ENCODE measurements at regions not wholly inside any gene's neighbourhood (a gene's known extent, or its start where the extent isn't known, plus 50 kb on each side); places are given as distances from the start of the nearest gene placed in this dataset.

DNA sequence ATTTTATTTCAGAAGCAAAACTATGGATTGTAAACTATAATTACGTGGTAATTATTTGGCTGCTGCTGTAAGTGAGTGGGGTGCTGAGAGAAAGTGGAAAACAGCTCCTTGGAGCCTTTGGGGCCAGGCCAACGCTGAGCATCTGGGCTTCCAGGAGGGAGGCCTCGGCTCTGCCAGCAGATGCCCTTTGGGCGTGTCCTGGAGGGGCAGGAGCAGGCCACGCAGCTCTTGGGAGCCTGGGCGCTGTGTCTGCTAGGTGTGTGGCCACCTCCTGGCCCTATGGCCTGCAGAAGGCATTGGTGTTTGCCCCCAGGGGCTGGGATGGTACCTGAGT lies 423.3 kb downstream of the GLRX3 start:
- DNase-seq (ENCODE audit: low read depth in 2 of 2): no peak

DNA sequence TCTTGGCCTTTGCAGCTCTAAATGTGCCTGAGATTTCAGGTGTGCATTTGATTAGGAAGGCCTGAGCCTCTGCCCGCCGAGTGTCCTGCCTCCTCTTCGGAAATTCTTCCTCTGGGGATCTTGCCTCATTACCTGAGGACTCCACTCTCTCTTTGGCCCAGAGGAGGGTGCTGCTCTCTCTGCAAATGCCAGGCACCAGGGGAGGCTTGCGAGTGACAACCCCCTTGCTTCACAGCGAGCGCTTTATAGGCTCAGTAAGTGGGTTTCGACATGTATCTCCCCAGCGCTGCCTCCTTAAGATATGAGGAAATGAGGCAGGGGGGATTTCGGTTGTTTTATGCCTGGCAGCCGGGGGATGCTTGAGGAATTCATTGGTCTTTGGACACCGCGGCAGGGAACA lies 423.9 kb downstream of the GLRX3 start:
- DNase-seq (ENCODE audit: low read depth in 2 of 2): no peak

- no peak for DNase-seq (ENCODE audit: low read depth in 2 of 2)
These were observed 424.4 kb downstream of the GLRX3 start for GRCh38 chr10:130560573-130560972.

DNA sequence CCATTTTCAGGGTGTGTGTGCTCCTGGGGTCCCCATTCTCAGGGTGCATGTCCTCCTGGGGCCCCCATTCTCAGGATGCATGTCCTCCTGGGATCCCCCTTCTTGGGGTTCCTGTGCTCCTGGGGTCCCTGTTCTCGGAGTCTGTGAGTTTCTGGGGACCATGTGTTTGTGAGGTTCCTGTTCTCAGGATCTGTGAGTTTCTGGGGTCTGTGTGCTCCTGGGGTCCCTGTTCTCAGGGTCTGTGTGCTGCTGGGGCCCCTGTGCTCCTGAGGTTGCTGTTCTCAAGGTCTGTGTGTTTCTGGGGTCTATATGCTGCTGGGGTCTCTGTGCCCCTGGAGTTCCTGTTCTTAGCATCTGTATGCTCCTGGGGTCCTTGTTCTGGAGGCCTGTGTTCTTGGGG lies 425.5 kb downstream of the GLRX3 start:
- no peak for DNase-seq (ENCODE audit: low read depth in 2 of 2)

GRCh38 chr10:130567011-130567410 lies 430.8 kb downstream of the GLRX3 start:
- no peak for DNase-seq (ENCODE audit: low read depth in 2 of 2)

- no peak for DNase-seq (ENCODE audit: low read depth in 2 of 2)
These were observed 431.2 kb downstream of the GLRX3 start for GRCh38 chr10:130567436-130567835.

- DNase-seq (ENCODE audit: low read depth in 2 of 2): no peak
These were observed 432.1 kb downstream of the GLRX3 start for GRCh38 chr10:130568246-130568645.

- no peak for DNase-seq (ENCODE audit: low read depth in 2 of 2)
These were observed 433.9 kb downstream of the GLRX3 start for GRCh38 chr10:130570074-130570473.

GRCh38 chr10:130571674-130572073 lies 435.5 kb downstream of the GLRX3 start:
- no peak for DNase-seq (ENCODE audit: low read depth in 2 of 2)

DNA sequence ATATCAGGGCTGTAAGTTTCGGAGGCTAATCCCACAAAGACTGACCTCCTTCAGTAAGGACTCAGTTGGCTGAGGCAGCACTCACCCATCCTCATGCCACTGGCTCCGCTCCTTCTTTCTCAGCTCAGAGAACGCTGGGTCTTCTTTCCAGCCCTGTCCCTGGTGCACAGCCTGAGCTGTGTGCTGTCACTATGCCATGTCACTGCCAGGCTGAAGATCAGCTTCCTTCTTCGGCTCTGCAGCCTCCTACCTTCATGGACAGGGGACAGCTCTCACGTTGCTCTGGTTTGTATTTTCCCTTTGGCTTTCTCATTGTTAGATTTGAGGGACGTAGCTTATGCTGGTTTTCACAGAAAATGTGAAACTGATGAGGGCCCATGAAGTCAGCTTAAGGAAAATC lies 437.3 kb downstream of the GLRX3 start:
- no peak for DNase-seq (ENCODE audit: low read depth in 2 of 2)

- no peak for DNase-seq (ENCODE audit: low read depth in 2 of 2)
These were observed 439.6 kb downstream of the GLRX3 start for GRCh38 chr10:130575756-130576285.

DNA sequence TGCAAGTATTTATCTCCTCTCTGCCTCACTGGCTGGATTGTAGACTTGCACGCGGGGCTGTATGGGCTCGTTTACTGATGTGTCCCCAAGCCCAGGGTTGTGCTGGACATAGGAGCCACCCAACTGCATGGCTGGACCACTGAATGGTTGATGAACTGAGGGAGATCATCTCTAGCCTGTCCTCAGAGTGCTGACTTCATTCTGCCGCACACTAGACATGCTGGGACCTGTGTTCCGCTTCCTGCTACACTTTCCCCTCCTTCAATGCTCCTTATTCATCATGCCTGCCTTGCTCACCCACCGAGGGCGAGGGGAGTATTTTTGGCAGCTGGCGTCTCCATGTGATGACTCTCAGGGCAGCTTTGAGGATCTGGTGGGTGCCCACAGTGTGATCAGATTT lies 440.2 kb downstream of the GLRX3 start:
- no peak for DNase-seq (ENCODE audit: low read depth in 2 of 2)

DNA sequence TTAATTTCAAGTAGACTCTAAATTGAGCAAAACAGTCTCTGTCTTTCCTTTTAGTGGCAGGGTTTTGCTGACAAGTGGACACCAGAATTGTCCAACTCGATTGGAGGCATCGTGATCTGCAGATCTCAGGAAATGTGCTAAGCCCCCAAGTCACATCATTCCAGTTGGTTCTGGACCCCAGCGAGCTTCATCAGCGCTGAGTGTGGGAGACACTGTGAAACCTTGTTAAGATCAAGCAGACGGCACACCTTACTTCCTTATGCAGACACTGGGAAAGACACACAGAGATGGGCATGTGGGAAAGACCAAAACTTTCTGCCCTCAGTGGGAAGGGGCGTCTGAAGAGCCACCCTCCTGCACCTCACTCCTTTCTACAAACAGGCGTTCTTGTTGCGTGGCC lies 440.8 kb downstream of the GLRX3 start:
- DNase-seq (ENCODE audit: low read depth in 2 of 2): no peak

DNA sequence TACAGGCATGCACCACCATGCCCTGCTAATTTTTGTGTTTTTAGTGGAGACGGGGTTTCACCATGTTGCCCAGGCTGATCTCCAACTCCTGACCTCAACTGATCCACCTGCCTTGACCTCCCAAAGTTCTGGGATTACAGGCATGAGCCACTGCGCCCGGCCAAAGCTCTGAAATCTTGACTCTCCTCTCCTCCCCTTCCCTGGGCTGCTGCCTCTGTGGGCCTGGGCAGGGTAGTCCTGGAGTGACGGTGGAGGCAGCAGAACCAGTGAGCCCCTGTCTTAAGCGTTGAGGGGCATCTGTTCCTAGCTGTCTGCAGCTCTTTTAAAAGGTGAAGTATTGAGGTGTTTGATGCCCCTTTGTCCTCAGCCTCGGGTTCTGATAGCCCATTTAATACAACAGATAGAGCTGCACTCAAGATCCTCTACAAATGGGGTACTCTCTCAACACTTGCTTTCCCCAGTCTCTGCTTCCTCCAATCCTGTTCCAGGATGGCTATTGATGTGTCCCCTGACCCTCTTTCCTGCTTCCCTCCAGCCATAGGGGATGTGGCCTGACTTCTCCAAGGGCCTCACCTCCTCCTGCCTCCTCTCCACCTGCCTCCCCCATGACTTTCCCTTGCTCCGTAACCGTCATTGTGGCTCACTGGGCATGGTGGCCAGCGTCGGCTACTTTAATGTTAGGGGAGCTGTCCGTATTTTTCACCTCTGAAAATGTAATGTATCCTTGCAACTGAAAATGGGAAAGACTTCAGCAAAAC lies 442.5 kb downstream of the GLRX3 start:
- DNase-seq (ENCODE audit: low read depth in 2 of 2): no peak

DNA sequence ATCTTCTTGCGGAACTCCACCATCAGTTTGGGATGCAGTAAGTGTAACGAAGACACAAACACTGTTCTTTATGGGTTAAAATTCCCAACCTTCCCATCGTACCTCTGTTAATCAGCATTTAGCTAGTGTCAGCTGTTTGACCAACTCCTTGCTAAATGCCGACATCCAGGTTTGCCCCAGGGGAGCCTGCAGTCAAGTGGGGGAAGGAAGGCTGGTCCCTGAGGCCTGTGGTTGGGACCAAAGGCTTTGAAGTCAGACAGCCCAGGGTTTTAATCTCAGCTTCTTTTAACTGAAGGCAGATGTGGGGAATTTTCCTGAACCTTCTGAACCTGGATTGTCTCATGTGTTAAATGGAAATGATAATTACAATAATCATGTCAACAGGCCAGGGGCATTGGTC lies 443.7 kb downstream of the GLRX3 start:
- DNase-seq (ENCODE audit: low read depth in 2 of 2): no peak

DNA sequence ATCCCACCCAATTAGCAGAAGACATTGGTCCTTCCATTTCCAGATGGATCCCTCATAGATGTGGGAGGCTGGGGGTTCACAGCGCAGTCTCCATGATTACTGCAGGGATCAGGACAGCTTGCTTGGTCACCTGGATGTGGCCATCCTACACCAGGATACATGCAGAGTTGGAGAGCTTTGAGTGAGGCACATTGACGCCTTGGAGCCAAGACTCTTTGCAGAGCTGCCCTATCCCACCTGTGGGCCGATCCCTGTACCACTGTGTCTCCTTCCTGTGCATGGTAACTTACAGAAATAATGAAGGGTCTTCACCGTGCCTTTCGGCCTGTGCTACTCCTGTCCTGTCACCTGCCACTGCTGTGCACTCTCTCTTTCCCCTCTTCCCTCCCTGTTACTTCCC lies 444.8 kb downstream of the GLRX3 start:
- DNase-seq (ENCODE audit: low read depth in 2 of 2): no peak

GRCh38 chr10:130587718-130588117 lies 451.5 kb downstream of the GLRX3 start:
- no peak for DNase-seq (ENCODE audit: low read depth in 2 of 2)

- no peak for DNase-seq (ENCODE audit: low read depth in 2 of 2)
These were observed 469.8 kb downstream of the GLRX3 start for GRCh38 chr10:130606001-130606405.

DNA sequence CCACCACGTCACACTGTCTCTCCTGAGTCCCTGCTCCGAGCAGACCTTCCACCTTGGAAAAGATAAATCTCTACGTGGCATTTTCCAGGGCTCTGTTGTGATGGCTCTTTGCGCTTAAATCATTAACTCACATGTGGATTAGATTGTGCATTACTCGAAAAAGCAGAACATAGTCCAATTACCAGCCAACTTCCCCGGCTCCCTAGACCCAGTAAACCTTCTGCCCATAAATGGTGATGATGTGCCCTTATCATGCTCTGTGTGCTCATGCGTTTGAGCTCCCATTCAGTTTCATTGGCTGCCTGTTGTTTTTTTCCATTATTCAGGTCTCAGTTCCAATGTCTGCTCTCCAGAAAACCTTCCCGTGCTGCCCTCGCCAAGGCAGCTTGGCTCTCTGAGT lies 471.2 kb downstream of the GLRX3 start:
- no peak for DNase-seq (ENCODE audit: low read depth in 2 of 2)

- DNase-seq (ENCODE audit: low read depth in 2 of 2): no peak
These were observed 475.0 kb downstream of the GLRX3 start for GRCh38 chr10:130611239-130611638.

- DNase-seq (ENCODE audit: low read depth in 2 of 2): no peak
These were observed 479.3 kb downstream of the GLRX3 start for GRCh38 chr10:130615457-130615856.

- no peak for DNase-seq (ENCODE audit: low read depth in 2 of 2)
These were observed 481.8 kb downstream of the GLRX3 start for GRCh38 chr10:130617985-130618384.

DNA sequence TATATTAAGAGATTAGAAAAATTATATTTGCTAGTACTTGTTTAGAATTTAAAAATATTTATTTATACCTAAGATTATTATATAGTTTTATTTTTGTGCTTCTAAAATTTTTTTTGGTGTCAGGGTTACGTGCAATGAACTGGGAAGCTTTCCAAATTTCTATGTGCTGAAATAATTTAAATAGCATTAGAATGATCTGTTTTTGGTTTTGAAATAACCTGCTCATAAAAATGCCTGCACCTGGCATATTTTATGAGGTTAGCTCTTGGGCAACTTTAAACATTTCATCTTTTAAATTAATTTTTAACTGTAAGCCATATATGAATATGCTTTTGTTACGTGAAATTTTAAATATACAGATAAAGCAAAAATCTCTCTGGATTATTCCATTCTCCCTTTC lies 482.5 kb downstream of the GLRX3 start:
- DNase-seq (ENCODE audit: low read depth in 2 of 2): no peak

- no peak for DNase-seq (ENCODE audit: low read depth in 2 of 2)
These were observed 485.1 kb downstream of the GLRX3 start for GRCh38 chr10:130621231-130621775.

All from fibroblast of skin of left quadriceps (primary cell).